ENCODE measurements at regions not wholly inside any gene's neighbourhood (a gene's known extent, or its start where the extent isn't known, plus 50 kb on each side); places are given as distances from the start of the nearest gene placed in this dataset.
"Not testable (repeated sequence)": the region's sequence is repeated elsewhere in the genome, so short reads cannot be mapped to it uniquely, and the experiment has no call there.

GRCh38 chr5:117680426-117680825 is 1105.8 kb upstream of the SEMA6A start:
- no peak for DNase-seq

DNA sequence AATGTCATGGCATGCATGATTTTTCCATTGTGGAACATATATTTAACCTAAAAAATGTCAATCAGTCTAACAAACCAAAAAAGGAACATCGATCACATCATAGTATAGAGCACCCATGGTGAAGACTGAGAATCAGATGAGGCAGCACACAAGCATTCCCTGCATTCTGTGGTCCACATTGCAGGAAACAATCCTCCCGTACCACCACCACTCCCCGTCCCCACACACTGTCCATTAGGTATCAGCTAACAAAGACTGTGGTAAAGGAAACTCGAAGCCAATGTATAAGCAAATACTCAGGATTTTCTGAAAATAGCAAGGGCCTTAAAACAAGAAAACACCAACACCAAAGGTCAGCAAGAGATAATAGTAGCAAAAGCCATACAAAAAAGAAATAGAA is 1104.4 kb upstream of the SEMA6A start:
- no peak for DNase-seq

GRCh38 chr5:117675646-117676045 is 1101.0 kb upstream of the SEMA6A start:
- DNase-seq = no peak

DNA sequence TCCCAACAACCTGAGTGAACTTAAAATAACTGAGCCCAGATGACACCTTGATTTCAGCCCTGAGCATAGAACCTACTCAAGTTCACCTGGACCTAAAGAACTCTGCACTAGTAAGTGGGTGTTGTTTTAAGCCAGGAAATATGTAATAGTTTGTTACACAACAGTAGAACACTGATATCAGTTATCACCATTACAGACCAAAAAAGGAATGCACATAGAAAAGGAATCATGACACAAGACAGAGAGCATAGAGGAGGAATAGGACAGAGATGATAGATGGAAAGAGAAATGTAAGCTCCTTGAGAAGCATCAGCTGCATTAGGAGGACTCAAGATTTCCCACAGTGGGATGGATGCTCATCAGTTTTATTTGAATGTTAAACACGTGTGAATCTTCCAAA is 1096.9 kb upstream of the SEMA6A start:
- DNase-seq = no peak

DNA sequence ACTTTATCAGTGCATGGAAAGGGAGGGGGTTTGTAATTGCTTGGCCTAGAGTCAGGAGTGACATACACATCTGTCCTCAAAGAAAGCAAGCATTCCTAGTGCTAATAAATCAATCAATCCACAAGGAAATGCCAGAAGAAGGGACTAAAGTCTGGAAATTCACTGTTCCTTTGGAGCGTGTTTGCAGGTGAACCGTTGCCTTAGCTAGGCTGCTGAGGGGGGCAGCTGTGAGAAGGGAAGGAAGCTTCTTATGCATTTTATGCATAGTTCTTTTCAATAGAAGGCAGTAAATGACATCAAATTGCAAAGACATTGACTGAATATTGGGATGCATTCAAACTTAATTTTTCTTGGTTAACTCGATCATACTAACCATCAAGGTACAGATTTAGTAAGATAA is 1092.5 kb upstream of the SEMA6A start:
- no peak for DNase-seq

- no peak for DNase-seq
Measured at GRCh38 chr5:117665121-117665520, 1090.5 kb upstream of the SEMA6A start.

DNA sequence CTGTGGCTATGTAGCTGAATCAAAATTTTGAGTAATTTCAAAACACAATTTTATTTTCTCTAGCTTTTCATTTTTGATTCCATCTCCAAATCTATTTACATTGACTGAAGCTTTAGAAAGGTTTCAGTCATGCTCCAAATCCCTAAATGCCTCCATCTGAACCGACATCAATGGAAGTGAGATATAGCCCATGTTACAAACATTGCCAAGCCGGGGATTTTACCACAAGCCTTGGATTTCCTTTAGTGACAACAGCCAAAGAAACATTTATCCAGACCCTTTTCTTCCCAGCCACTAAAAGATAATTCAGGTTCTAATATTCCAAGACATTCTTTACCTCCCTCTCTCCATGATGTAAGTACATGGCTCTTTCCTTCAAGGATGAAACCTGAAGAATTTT is 1087.7 kb upstream of the SEMA6A start:
- DNase-seq = no peak

GRCh38 chr5:117657541-117657940 is 1082.9 kb upstream of the SEMA6A start:
- DNase-seq = no peak

- DNase-seq = no peak
Measured at GRCh38 chr5:117652958-117653280, 1078.3 kb upstream of the SEMA6A start.

DNA sequence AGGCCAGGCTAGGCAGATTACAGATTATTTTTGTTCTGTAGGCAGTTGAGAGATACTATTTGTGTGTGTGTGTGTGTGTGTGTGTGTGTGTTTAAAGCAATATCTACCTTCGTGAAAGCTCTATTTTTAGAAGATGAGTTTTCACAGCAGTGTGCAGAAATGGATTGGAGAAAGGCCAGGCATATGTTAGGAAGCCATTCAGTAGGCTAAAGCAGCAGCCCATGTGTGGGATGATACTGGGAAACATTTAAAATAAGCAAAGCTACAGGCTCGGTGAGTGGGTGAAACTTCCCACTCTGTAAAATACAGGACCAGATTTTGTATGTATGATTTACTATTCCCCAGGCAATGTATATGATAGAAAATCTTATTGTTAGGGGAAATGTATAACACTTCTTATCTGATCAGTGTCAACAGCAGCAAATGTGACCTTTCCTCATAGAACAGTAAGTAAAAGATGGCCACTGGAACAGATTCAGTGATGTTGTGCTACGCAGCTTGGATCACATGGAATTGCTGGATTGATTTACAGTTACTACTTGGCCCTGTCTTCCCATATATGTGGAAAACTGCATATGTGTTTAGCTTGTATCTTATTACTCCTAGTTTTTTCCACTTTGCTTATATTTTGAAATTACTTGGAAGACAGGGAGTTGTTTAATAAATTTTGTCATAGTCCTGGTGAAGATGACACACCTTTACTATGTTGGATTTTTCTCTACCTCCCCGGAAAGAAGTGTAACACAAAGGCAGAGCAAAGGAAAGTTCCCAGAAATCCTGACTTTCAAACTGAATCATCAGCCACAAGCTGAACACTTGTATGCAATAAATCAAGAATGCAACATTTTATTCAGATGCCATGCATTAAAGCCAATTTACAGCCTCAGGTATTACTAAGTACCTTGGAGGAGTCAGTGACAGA is 1077.7 kb upstream of the SEMA6A start:
- DNase-seq = no peak

GRCh38 chr5:117649821-117650220 is 1075.2 kb upstream of the SEMA6A start:
- no peak for DNase-seq

GRCh38 chr5:117645400-117645799 is 1070.8 kb upstream of the SEMA6A start:
- no peak for DNase-seq

DNA sequence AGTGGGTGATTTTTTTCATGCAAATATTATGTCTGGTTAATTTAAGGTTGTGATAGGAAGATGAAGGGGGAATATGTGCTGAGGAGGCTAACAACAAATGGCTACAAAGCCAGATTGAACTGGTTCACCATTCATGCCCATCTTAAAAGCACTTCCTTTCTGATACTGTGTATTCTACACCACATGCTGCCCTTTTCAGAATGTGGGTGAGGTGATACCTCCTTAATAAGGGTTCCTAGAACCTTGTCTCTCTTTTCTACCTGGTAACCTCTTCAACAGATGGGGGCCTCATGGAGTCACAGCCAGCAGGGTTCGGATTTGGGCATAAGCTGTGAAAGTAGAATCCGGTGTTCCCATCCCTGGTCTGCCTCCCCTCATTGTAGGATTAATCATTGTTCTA is 1064.0 kb upstream of the SEMA6A start:
- no peak for DNase-seq

GRCh38 chr5:117633093-117633492 is 1058.5 kb upstream of the SEMA6A start:
- no peak for DNase-seq

GRCh38 chr5:117624201-117624600 is 1049.6 kb upstream of the SEMA6A start:
- DNase-seq = no peak

- no peak for DNase-seq
Measured at GRCh38 chr5:117623042-117623805, 1048.6 kb upstream of the SEMA6A start.

GRCh38 chr5:117621921-117622320 is 1047.3 kb upstream of the SEMA6A start:
- no peak for DNase-seq

DNA sequence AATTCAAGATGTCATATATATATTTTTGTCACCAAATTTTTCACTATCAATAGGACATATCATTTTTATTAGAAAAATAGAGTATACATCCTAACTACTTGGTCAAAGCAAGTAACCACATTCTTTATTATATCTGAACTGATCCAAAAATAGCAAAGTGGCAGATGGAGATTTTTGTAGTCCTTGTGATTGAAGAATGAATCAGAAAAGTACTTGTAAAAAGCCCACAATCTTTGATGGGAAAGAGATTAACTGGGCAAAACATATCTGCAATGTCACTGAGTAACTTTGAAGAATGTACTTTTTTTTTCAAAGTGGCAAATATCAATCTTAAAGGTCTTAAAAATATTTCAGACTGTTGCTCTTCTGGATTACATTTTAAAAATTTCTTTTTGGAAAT is 1040.6 kb upstream of the SEMA6A start:
- no peak for DNase-seq

DNA sequence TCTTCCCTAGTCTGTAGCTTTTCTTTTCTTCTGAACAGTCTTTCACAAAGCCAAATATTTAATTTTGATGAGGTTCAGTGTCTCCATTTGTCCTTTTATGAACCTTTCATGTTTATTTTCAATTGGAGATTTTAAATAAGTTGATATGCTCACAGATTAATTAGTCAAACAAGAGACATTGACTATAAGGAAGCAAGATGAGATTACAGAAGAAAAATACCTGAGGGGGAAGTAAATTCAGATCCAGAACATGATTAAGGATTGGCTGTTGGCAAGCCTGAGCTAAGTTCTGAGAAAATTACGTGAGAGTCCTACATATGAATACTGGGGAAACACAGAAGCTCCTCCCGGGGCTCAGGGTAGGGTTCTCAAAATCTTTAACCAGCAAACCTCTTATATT is 1039.8 kb upstream of the SEMA6A start:
- no peak for DNase-seq

- no peak for DNase-seq
Measured at GRCh38 chr5:117604845-117605244, 1030.2 kb upstream of the SEMA6A start.

DNA sequence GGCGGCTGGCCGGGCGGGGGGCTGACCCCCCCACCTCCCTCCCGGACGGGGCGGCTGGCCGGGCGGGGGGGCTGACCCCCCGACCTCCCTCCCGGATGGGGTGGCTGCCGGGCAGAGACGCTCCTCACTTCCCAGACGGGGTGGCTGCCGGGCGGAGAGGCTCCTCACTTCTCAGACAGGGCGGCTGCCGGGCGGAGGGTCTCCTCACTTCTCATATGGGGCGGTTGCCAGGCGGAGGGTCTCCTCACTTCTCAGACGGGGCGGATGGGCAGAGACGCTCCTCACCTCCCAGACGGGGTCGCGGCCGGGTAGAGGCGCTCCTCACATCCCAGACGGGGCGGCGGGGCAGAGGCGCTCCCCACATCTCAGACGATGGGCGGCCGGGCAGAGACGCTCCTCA is 1025.2 kb upstream of the SEMA6A start:
- not testable (repeated sequence) for DNase-seq

- no peak for DNase-seq
Measured at GRCh38 chr5:117594166-117594565, 1019.5 kb upstream of the SEMA6A start.

DNA sequence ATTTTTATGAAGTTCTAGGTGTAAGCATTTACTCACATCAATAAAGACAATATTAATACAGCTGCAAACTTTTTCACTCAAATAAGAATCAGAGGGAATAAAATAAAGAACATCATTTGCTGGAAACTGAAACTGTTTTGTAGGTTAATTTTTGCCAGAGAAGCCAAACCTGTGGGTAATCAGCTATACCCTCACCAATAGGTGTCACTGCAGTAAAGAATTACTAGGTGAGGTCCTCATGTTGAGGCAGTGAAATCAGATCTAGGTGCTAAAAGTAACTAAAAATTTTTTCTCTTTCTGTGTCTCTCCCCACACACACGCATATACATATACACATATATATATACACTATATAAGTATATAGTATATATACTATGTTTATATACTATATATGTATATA is 1016.3 kb upstream of the SEMA6A start:
- no peak for DNase-seq

DNA sequence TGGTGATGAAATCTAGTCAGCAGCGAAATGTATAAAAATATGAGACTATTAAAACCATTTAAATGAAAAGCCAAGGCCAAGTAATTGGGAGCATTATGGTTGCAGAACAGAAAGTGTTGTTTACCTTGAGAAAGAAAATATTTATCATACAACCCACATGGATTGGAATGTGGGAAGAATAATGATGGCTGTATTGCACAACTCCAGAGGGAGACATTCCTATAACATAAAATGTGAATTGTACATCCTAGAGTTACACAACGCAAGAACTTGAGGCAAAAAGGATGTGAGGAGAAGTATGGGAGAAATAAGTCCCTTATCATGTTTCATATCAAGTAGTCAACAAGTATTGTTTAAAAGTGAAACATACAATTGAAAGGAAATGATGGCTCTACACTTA is 1014.0 kb upstream of the SEMA6A start:
- DNase-seq = no peak
